Lower leg skin (tissue), 3 donors: ENCODE measurements at regions not wholly inside any gene's neighbourhood (a gene's known extent, or its start where the extent isn't known, plus 50 kb on each side); places are given as distances from the start of the nearest gene placed in this dataset.

ENCODE experiments used
- POLR2A ChIP-seq, 2 donors: fragments of 450-650 bp; IDR thresholded peaks; one replicate each; pipeline ENCODE4 v1.6.1; 2016 to 2017; ENCODE audit warnings: antibody characterized with exemption in 2 of 2, mild to moderate bottlenecking in 1 of 2, moderate library complexity in 1 of 2
- TF ChIP-seq, protein P1 (sequence below), 3 donors: fragments of 450-650 bp; IDR thresholded peaks; one replicate each; pipeline ENCODE4 v1.5.1; 2016; ENCODE audit warnings: antibody characterized with exemption in 3 of 3, mild to moderate bottlenecking in 3 of 3, moderate library complexity in 2 of 3

DNA sequence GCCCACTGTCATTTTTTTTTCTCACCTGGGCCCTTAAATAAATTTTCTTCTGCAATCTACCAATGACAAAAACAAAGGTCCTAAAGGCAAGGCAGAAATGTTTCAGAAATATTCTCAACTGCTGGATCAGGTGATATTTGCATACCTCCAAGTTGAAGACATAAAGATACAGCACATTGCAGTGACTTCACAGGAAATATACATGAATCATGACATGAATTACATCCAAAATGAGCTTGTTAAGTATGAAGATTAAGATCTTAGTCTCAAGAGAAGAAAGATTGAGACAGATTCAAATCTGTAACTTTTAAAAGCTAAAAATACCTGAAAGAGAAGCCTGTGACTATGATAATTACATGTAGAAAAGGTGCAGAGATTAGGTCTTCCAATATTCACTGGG lies 207.8 kb downstream of the SIPA1L2 start:
- TF ChIP-seq, protein P1, sequence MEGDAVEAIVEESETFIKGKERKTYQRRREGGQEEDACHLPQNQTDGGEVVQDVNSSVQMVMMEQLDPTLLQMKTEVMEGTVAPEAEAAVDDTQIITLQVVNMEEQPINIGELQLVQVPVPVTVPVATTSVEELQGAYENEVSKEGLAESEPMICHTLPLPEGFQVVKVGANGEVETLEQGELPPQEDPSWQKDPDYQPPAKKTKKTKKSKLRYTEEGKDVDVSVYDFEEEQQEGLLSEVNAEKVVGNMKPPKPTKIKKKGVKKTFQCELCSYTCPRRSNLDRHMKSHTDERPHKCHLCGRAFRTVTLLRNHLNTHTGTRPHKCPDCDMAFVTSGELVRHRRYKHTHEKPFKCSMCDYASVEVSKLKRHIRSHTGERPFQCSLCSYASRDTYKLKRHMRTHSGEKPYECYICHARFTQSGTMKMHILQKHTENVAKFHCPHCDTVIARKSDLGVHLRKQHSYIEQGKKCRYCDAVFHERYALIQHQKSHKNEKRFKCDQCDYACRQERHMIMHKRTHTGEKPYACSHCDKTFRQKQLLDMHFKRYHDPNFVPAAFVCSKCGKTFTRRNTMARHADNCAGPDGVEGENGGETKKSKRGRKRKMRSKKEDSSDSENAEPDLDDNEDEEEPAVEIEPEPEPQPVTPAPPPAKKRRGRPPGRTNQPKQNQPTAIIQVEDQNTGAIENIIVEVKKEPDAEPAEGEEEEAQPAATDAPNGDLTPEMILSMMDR (IDR thresholded peaks at IDR 0.05): no peak
- TF ChIP-seq POLR2A (IDR thresholded peaks at IDR 0.05): no peak
